ENCODE measurements at regions not wholly inside any gene's neighbourhood (a gene's known extent, or its start where the extent isn't known, plus 50 kb on each side); places are given as distances from the start of the nearest gene placed in this dataset.

DNA sequence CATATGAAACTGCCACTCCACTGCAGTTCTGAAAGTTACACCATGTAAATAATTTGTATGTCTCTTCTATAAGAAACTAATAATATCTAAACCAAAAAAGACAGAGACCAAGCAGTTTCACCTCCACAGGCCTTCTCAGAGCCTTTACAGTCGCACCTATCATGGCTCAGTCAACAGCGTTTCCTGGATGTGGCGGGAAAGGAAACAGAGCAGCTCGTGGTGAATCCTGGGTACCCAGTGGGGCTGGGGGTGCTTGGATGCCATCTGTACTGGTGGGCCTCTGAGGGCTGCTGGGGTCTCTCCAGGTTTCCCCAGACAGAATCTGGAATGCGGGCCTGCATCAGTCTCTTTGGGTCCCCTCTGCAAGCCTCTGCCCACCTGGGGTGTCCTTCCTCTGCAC, 100.2 kb upstream of the CASZ1 start:
- no peak for TF ChIP-seq EZH2 (IDR thresholded peaks at IDR 0.05; ENCODE audit: borderline replicate concordance)
- TF ChIP-seq, protein P1, sequence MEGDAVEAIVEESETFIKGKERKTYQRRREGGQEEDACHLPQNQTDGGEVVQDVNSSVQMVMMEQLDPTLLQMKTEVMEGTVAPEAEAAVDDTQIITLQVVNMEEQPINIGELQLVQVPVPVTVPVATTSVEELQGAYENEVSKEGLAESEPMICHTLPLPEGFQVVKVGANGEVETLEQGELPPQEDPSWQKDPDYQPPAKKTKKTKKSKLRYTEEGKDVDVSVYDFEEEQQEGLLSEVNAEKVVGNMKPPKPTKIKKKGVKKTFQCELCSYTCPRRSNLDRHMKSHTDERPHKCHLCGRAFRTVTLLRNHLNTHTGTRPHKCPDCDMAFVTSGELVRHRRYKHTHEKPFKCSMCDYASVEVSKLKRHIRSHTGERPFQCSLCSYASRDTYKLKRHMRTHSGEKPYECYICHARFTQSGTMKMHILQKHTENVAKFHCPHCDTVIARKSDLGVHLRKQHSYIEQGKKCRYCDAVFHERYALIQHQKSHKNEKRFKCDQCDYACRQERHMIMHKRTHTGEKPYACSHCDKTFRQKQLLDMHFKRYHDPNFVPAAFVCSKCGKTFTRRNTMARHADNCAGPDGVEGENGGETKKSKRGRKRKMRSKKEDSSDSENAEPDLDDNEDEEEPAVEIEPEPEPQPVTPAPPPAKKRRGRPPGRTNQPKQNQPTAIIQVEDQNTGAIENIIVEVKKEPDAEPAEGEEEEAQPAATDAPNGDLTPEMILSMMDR (IDR thresholded peaks at IDR 0.05; ENCODE audit: poor library complexity): no peak
- no peak for TF ChIP-seq EZH2phosphoT487 (IDR thresholded peaks at IDR 0.05; ENCODE audit: low read depth, severe bottlenecking, unreplicated experiment)
